ENCODE measurements at regions not wholly inside any gene's neighbourhood (a gene's known extent, or its start where the extent isn't known, plus 50 kb on each side); places are given as distances from the start of the nearest gene placed in this dataset.

GRCh38 chr3:64748244-64748904, 60.6 kb upstream of the ADAMTS9 start:
- no peaks in the 10 kb centered on the region for H3K36me3 ChIP-seq
- no peaks in the 10 kb centered on the region for H3K27me3 ChIP-seq (replicated peaks; ENCODE audit: insufficient read depth)
- no peaks in the 10 kb centered on the region for H3K9me3 ChIP-seq
- peaks cover 11 to 29% of the 10 kb centered on the region in 2 donors for H3K4me1 ChIP-seq (ENCODE audit: control insufficient read depth in 1 of 2, low read depth in 2 of 2)
- H3K4me3 ChIP-seq: no peak overlapping the region
- no peak overlapping the region for H3K27ac ChIP-seq
- no peak for TF ChIP-seq CTCF (IDR thresholded peaks at IDR 0.05)
- DNase-seq (ENCODE audit: low spot score) (no peak), ATAC-seq (ENCODE audit: insufficient number of reproducible peaks, low FRiP score, low read depth) (no peak)

- Histone ChIP-seq H3K27ac (no peak overlapping the region), H3K27me3 (replicated peaks; ENCODE audit: insufficient read depth) (no peaks in the 10 kb centered on the region), H3K4me3 (peak overlapping the region; percentile 17), H3K9me3 (no peaks in the 10 kb centered on the region), H3K4me1 (ENCODE audit: control insufficient read depth in 1 of 2, low read depth in 2 of 2) (peaks cover 11 to 32% of the 10 kb centered on the region in 2 donors), H3K36me3 (no peaks in the 10 kb centered on the region)
- DNase-seq (ENCODE audit: low spot score) (no peak), ATAC-seq (ENCODE audit: insufficient number of reproducible peaks, low FRiP score, low read depth) (no peak)
- no peak for TF ChIP-seq CTCF (IDR thresholded peaks at IDR 0.05)
Measured at GRCh38 chr3:64747679-64748078, 59.9 kb upstream of the ADAMTS9 start.

- Histone ChIP-seq H3K27ac (no peak overlapping the region), H3K9me3 (no peaks in the 10 kb centered on the region), H3K36me3 (no peaks in the 10 kb centered on the region), H3K4me3 (no peak overlapping the region), H3K27me3 (replicated peaks; ENCODE audit: insufficient read depth) (no peaks in the 10 kb centered on the region), H3K4me1 (ENCODE audit: control insufficient read depth in 1 of 2, low read depth in 2 of 2) (peaks cover 42 to 58% of the 10 kb centered on the region in 2 donors)
- ATAC-seq (ENCODE audit: insufficient number of reproducible peaks, low FRiP score, low read depth) (no peak), DNase-seq (ENCODE audit: low spot score) (no peak)
- TF ChIP-seq CTCF (IDR thresholded peaks at IDR 0.05): no peak
Measured at GRCh38 chr3:64743887-64744243, 56.1 kb upstream of the ADAMTS9 start.

GRCh38 chr3:64743156-64743886, 55.5 kb upstream of the ADAMTS9 start:
- no peak overlapping the region for H3K4me3 ChIP-seq
- no peaks in the 10 kb centered on the region for H3K27me3 ChIP-seq (replicated peaks; ENCODE audit: insufficient read depth)
- H3K36me3 ChIP-seq: no peaks in the 10 kb centered on the region
- no peak for TF ChIP-seq CTCF (IDR thresholded peaks at IDR 0.05)
- peaks cover 44 to 58% of the 10 kb centered on the region in 2 donors for H3K4me1 ChIP-seq (ENCODE audit: control insufficient read depth in 1 of 2, low read depth in 2 of 2)
- ATAC-seq (ENCODE audit: insufficient number of reproducible peaks, low FRiP score, low read depth): no peak
- H3K9me3 ChIP-seq: no peaks in the 10 kb centered on the region
- no peak for DNase-seq (ENCODE audit: low spot score)
- H3K27ac ChIP-seq: peak overlapping the region in 1 of 2 donors; percentile 17

GRCh38 chr3:64741341-64741740, 53.5 kb upstream of the ADAMTS9 start:
- Histone ChIP-seq H3K9me3 (no peaks in the 10 kb centered on the region), H3K4me1 (ENCODE audit: control insufficient read depth in 1 of 2, low read depth in 2 of 2) (peaks cover 39 to 58% of the 10 kb centered on the region in 2 donors), H3K36me3 (no peaks in the 10 kb centered on the region), H3K27me3 (replicated peaks; ENCODE audit: insufficient read depth) (no peaks in the 10 kb centered on the region), H3K27ac (peak overlapping the region; percentile 76 to 93), H3K4me3 (no peak overlapping the region)
- TF ChIP-seq CTCF (IDR thresholded peaks at IDR 0.05): no peak
- no peak for DNase-seq (ENCODE audit: low spot score)
- no peak for ATAC-seq (ENCODE audit: insufficient number of reproducible peaks, low FRiP score, low read depth)

Measured in thoracic aorta (tissue), 2 donors.